RWPE2 (cell line): ENCODE measurements at regions not wholly inside any gene's neighbourhood (a gene's known extent, or its start where the extent isn't known, plus 50 kb on each side); places are given as distances from the start of the nearest gene placed in this dataset.

Experiments used
- ATAC-seq: fragments of 200-7000 bp; cut with Tn5 transposase; 3 replicates; pipeline ENCODE4 v1.9.1; 2021; ENCODE audit warnings: low read depth
- DNase-seq: peaks from one replicate; pipeline ENCODE4 v3.0.0-alpha.2; 2020; ENCODE audit warnings: low spot score
- H3K27ac ChIP-seq: fragments of 450-650 bp; 2 replicates; pipeline ENCODE4 v1.5.1; 2017; ENCODE audit warnings: mild to moderate bottlenecking; ENCODE audit not compliant: poor library complexity, severe bottlenecking
- H3K27me3 ChIP-seq: fragments of 250-450 bp; sonication (Bioruptor Pico); 2 replicates; pipeline ENCODE4 v1.5.1; 2021; ENCODE audit warnings: mild to moderate bottlenecking, moderate library complexity; ENCODE audit not compliant: insufficient read depth, poor library complexity, severe bottlenecking
- H3K36me3 ChIP-seq: fragments of 250-450 bp; sonication (Bioruptor Pico); 2 replicates; pipeline ENCODE4 v1.5.1; 2020; ENCODE audit warnings: low read depth, mild to moderate bottlenecking, moderate library complexity
- H3K4me1 ChIP-seq: fragments of 250-450 bp; sonication (Bioruptor Pico); 2 replicates; pipeline ENCODE4 v1.5.1; 2021; ENCODE audit warnings: mild to moderate bottlenecking, moderate library complexity; ENCODE audit not compliant: insufficient read depth, poor library complexity, severe bottlenecking
- H3K4me3 ChIP-seq: fragments of 250-450 bp; sonication (Bioruptor Pico); 2 replicates; pipeline ENCODE4 v1.5.1; 2021; ENCODE audit warnings: mild to moderate bottlenecking, moderate library complexity; ENCODE audit not compliant: severe bottlenecking
- H3K9me3 ChIP-seq: fragments of 250-450 bp; sonication (Bioruptor Pico); 2 replicates; pipeline ENCODE4 v1.5.1; 2021; ENCODE audit warnings: mild to moderate bottlenecking, moderate library complexity; ENCODE audit not compliant: severe bottlenecking
- CTCF ChIP-seq: fragments of 450-650 bp; IDR thresholded peaks from one replicate; pipeline ENCODE4 v1.5.1; 2017; ENCODE audit warnings: mild to moderate bottlenecking, moderate library complexity; ENCODE audit not compliant: poor library complexity, severe bottlenecking

DNA sequence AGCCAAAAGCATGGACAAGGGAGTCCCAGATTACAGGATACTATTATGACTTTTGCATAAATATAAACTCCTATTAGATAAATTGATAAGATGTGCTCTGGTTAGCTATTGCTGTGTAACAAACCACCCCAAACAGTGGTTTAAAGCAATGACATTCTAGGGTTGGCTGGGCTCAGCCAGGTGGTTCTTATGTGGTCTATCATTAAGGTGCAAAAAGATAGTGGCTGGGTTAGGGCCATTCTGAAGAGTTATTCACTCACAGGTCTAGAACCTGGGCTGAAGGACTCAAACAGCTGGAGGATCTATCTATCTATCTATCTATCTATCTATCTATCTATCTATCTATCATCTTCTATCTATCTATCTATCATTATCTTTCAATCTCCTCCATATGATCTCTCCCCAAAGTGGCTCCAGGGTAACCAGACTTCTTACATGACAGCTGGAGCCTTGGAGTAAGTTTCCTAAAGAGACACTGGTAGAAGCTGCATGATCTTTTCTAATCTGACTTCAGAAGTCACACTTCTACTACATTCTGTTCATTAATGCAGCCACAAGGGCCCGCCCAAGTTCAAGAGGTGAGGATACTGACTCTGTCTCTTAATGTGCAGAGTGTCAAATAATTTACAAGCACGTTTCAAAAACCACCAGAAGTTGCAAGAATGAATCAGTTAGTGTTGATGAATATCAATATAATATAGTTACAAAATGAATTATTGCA is 74.9 kb upstream of the XCR1 start:
- no peak overlapping the region for H3K27ac ChIP-seq
- H3K27me3 ChIP-seq: no peaks in the 10 kb centered on the region
- no peaks in the 10 kb centered on the region for H3K4me1 ChIP-seq
- H3K36me3 ChIP-seq: no peaks in the 10 kb centered on the region
- DNase-seq (no peak), ATAC-seq (no peak)
- no peak overlapping the region for H3K4me3 ChIP-seq
- TF ChIP-seq CTCF: peak; percentile 32
- H3K9me3 ChIP-seq: no peaks in the 10 kb centered on the region

GRCh38 chr3:46100812-46101211 is 73.5 kb upstream of the XCR1 start:
- H3K4me1 ChIP-seq: no peaks in the 10 kb centered on the region
- H3K36me3 ChIP-seq: no peaks in the 10 kb centered on the region
- TF ChIP-seq CTCF: no peak
- H3K4me3 ChIP-seq: no peak overlapping the region
- ATAC-seq: no peak
- DNase-seq: no peak
- H3K9me3 ChIP-seq: no peaks in the 10 kb centered on the region
- no peak overlapping the region for H3K27ac ChIP-seq
- no peaks in the 10 kb centered on the region for H3K27me3 ChIP-seq

GRCh38 chr3:46098319-46098761 is 71.1 kb upstream of the XCR1 start:
- TF ChIP-seq CTCF: no peak
- no peak overlapping the region for H3K4me3 ChIP-seq
- no peak for DNase-seq
- no peaks in the 10 kb centered on the region for H3K4me1 ChIP-seq
- ATAC-seq: peak; percentile 19; the same call in 1 of the 3 replicates
- H3K36me3 ChIP-seq: no peaks in the 10 kb centered on the region
- no peak overlapping the region for H3K27ac ChIP-seq
- no peaks in the 10 kb centered on the region for H3K27me3 ChIP-seq
- no peaks in the 10 kb centered on the region for H3K9me3 ChIP-seq

- H3K4me1 ChIP-seq: no peaks in the 10 kb centered on the region
- no peaks in the 10 kb centered on the region for H3K36me3 ChIP-seq
Measured at GRCh38 chr3:46097691-46098241, 70.5 kb upstream of the XCR1 start.

More at GRCh38 chr3:46097691-46098241, 70.5 kb upstream of the XCR1 start:
- H3K9me3 ChIP-seq: no peaks in the 10 kb centered on the region
- no peak overlapping the region for H3K27ac ChIP-seq
- no peak overlapping the region for H3K4me3 ChIP-seq
- no peak for DNase-seq
- no peak for TF ChIP-seq CTCF
- ATAC-seq: 0 out of 3 replicates have a peak, but pooled peaks have one; percentile 19
- no peaks in the 10 kb centered on the region for H3K27me3 ChIP-seq
